GM18907 (cell line): ENCODE measurements at regions not wholly inside any gene's neighbourhood (a gene's known extent, or its start where the extent isn't known, plus 50 kb on each side); places are given as distances from the start of the nearest gene placed in this dataset.
"Not testable (repeated sequence)": the region's sequence is repeated elsewhere in the genome, so short reads cannot be mapped to it uniquely, and the experiment has no call there.

Source experiments
- ATAC-seq: cut with Tn5 transposase; IDR thresholded peaks from one replicate; pipeline ENCODE4 v1.9.1; 2021; ENCODE audit warnings: mild to moderate bottlenecking, moderate library complexity; ENCODE audit not compliant: unreplicated experiment

GRCh38 chr1:146376708-146377496 is 148.1 kb upstream of the NOTCH2NLA start:
- ATAC-seq = peak; percentile 96

- ATAC-seq = peak; percentile 76
Observed at GRCh38 chr1:146376309-146376707, 147.5 kb upstream of the NOTCH2NLA start.

- ATAC-seq = not testable (repeated sequence)
Observed at GRCh38 chr1:146375108-146375507, 146.3 kb upstream of the NOTCH2NLA start.

GRCh38 chr1:146369940-146370339 is 141.1 kb upstream of the NOTCH2NLA start:
- ATAC-seq = not testable (repeated sequence)

DNA sequence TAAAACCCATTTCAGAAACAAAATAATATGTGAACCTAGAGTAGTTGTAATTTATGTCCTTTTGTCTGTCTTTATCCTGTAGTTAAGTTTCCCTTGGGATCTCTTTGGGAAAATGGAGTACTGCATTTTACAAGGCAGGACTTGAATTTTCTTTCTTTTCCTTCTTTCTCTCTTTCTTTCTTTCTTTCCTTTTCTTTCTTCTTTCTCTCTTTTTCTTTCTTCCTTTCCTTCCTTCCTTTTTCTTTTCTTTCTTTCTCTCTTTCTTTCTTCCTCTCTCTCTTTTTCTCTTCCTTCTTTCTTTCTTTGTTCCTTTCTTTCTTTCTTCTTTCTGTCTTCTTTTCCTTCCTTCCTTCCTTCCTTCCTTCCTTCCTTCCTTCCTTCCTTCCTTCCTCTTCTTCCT is 126.6 kb upstream of the NOTCH2NLA start:
- not testable (repeated sequence) for ATAC-seq

GRCh38 chr1:146326863-146327262 is 98.0 kb upstream of the NOTCH2NLA start:
- ATAC-seq = not testable (repeated sequence)

GRCh38 chr1:146324463-146324862 is 95.6 kb upstream of the NOTCH2NLA start:
- ATAC-seq = not testable (repeated sequence)

GRCh38 chr1:146323302-146323701 is 94.5 kb upstream of the NOTCH2NLA start:
- not testable (repeated sequence) for ATAC-seq

GRCh38 chr1:146322893-146323292 is 94.1 kb upstream of the NOTCH2NLA start:
- ATAC-seq = not testable (repeated sequence)

GRCh38 chr1:146318715-146319114 is 89.9 kb upstream of the NOTCH2NLA start:
- ATAC-seq = not testable (repeated sequence)

DNA sequence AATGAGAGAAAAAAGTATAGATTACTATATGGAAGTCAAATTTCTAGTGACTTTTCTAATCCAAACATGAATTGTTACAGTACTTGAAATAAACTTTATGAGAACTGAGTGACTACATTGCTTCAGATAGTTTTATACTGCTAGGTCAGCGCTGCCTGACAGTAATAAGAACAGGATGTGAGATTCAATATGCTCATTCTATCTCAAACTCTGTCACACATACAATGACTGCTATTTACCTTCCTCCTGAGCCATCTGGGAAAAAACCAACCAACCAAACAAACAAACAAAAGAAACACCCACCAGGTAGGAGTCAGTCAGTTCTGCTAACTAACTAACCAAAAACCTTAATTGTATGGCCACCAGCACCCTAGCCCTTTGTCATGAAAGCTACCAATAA is 89.0 kb upstream of the NOTCH2NLA start:
- ATAC-seq = not testable (repeated sequence)

DNA sequence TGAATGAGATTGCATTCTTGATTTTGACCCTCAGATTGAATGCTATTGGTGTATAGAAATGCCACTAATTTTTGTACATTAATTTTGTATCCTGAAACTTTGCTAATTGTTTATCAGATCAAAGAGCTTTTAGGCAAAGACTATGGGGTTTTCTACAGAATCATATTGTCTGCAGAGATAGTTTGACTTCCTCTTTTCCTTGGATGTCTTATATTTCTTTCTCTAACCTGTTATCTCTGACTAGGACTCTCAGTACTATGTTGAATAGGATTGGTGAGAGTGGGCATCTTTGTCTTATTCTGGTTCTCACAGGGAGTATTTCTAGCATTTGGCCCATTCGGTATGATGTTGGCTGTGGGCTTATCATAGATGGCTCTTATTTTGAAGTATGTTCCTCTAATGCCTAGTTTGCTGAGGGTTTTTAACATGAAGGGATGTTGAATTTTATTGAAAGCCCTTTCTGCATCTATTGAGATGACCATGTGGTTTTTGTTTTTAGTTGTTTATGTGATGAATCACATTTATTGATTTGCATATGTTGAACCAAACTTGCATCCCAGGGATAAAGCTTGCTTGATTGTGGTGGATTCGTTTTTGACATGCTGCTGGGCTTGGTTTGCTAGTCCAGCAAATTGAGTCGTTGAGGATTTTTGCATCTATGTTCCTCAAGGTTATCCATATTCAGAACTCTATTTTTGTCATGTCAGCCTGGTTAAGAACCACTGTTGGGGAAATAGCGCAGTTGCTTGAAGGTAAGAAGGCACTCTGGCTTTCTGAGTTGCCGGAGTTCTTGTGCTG is 85.8 kb upstream of the NOTCH2NLA start:
- not testable (repeated sequence) for ATAC-seq

GRCh38 chr1:146310579-146310978 is 81.8 kb upstream of the NOTCH2NLA start:
- ATAC-seq = not testable (repeated sequence)

GRCh38 chr1:146309427-146309826 is 80.6 kb upstream of the NOTCH2NLA start:
- ATAC-seq = not testable (repeated sequence)

GRCh38 chr1:146308892-146309291 is 80.1 kb upstream of the NOTCH2NLA start:
- not testable (repeated sequence) for ATAC-seq

- ATAC-seq = not testable (repeated sequence)
Observed at GRCh38 chr1:146308152-146308551, 79.3 kb upstream of the NOTCH2NLA start.

DNA sequence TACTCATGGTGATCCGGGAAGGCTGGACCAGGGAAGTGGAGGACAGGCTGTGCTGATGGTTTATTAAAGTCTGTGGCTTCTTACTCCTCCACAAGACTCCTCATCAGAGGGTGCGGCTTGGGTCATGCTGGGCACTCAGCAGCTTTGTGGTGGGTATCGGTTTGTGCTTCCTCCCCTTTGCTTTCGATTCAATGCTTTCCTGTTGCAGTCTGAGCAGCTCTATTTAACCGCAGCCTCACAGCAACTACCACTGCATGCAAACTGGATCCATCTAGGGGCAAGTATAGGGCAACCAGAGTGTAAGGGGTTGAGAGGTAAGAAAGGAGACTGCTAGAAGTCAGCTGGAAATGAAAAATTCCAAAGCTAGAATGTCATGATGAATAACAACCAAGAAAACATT is 78.8 kb upstream of the NOTCH2NLA start:
- peak; percentile 97 for ATAC-seq

DNA sequence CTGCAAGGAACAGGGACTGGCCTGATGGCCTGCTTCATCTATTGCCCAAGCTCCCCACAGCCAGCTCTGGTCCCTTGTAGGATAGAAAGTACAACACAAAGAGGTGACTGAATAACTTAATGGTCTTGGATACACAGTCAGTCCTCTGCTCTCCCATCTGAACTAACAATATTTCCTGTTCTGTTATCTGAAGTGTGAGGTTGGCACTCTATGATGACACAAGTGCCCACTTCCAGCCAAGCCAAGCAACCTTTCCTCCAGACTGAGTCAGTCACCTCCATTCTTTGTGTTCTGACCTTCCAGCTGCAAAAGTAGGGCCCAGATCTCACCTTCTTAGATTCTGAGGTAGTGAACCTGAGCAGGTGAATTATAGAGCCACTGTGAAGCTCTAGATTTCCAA is 77.8 kb upstream of the NOTCH2NLA start:
- ATAC-seq = not testable (repeated sequence)

- not testable (repeated sequence) for ATAC-seq
Observed at GRCh38 chr1:146305442-146305841, 76.6 kb upstream of the NOTCH2NLA start.

DNA sequence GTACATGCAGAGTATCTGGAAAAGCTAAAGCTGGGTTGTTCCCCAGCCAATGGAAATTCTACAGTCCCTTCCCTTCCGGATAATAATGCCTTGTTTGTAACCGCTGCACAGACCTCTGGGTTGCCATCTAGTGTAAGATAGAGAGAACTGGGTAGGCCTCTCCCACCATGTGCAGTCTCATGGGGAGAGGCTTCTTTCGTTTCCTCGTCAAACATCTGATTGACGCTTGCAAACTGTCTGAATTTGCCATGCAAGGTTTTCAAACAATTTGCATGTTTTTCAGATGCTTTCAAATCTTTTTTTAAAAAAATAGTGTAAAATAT is 69.7 kb upstream of the NOTCH2NLA start:
- peak; percentile 93 for ATAC-seq

GRCh38 chr1:146297781-146298574 is 69.2 kb upstream of the NOTCH2NLA start:
- peak; percentile 59 for ATAC-seq
